ENCODE measurements at regions not wholly inside any gene's neighbourhood (a gene's known extent, or its start where the extent isn't known, plus 50 kb on each side); places are given as distances from the start of the nearest gene placed in this dataset.

DNA sequence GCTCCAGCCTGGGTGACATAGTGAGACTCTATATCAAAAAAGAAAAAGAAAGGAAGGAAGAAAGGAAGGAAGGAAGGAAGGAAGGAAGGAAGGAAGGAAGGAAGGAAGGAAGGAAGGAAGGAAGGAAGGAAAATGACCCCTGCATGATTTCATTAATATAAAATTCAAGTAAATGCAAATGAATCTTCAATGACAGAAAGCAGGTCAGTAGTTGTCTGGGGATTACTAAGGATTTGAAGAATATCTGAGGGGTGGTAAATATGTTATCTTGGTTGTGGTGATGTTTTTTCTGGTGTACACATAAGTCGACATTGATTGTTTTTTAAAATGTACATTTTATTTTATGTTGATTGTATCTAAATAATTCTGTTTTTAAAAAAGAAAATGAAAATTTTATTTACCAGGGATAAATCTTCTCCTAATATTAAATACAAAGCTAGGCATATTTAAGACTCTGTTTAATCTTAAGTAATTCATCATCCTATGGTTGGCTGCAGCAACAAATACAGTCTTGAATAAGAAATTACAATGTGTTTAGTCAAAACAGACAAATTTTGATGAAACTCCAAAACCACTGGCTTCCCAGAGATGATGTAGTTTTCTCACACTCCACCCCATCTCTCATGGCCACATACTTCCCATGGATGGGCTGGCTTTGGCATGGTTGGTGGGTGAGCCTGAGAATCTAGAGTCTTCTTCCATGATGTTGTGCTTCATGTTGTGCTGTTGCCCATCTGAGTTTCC lies 314.7 kb upstream of the REG3G start:
- Histone ChIP-seq H3F3A (ENCODE audit: low read depth) (no peaks in the 10 kb centered on the region), H3K79me2 (ENCODE audit: insufficient read depth, low read length) (no peaks in the 10 kb centered on the region), H3K4me3 (ENCODE audit: low read length, poor library complexity, severe bottlenecking) (no peak overlapping the region), H3K9me2 (replicated peaks; ENCODE audit: low read depth, low read length) (no peaks in the 10 kb centered on the region), H3K9ac (ENCODE audit: low read depth, low read length, poor library complexity, severe bottlenecking) (no peak overlapping the region), H3K36me3 (ENCODE audit: insufficient read depth, low read length) (no peaks in the 10 kb centered on the region), H2AFZ (ENCODE audit: low read length) (no peak overlapping the region), H3K9me3 (ENCODE audit: insufficient read depth, low read depth, low read length) (no peaks in the 10 kb centered on the region), H3K4me2 (ENCODE audit: low read depth, low read length, poor library complexity, severe bottlenecking) (no peak overlapping the region), H3K4me1 (ENCODE audit: insufficient read depth, low read length, poor library complexity, severe bottlenecking) (no peaks in the 10 kb centered on the region), H4K20me1 (ENCODE audit: insufficient read depth, low read length, poor library complexity, severe bottlenecking) (no peaks in the 10 kb centered on the region), H3K27me3 (ENCODE audit: insufficient read depth, low read length, poor library complexity, severe bottlenecking) (no peaks in the 10 kb centered on the region)
- TF ChIP-seq, protein P1, sequence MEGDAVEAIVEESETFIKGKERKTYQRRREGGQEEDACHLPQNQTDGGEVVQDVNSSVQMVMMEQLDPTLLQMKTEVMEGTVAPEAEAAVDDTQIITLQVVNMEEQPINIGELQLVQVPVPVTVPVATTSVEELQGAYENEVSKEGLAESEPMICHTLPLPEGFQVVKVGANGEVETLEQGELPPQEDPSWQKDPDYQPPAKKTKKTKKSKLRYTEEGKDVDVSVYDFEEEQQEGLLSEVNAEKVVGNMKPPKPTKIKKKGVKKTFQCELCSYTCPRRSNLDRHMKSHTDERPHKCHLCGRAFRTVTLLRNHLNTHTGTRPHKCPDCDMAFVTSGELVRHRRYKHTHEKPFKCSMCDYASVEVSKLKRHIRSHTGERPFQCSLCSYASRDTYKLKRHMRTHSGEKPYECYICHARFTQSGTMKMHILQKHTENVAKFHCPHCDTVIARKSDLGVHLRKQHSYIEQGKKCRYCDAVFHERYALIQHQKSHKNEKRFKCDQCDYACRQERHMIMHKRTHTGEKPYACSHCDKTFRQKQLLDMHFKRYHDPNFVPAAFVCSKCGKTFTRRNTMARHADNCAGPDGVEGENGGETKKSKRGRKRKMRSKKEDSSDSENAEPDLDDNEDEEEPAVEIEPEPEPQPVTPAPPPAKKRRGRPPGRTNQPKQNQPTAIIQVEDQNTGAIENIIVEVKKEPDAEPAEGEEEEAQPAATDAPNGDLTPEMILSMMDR (conservative IDR thresholded peaks at IDR 0.05; ENCODE audit: low read length), result no peak
- no peak for TF ChIP-seq EZH2phosphoT487 (IDR thresholded peaks at IDR 0.05; ENCODE audit: borderline replicate concordance)

DNA sequence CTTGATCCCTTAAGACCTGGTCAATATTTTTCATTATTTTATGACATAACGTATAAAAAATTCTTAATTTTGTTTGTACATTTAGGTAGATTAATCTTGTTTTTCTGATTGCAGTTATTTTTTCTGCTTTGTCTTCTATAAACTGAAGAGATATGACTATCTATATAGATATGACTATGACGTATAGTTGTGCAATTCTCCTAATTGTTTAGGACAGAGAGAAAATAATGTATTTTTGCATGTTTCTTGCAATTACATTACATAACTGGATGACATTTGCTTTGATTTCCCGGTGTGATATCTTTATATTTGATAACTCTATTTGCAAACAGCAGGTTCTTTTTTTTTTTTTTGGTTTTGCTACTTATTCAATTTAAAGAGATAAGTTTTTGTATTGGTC lies 310.2 kb upstream of the REG3G start:
- H3K9me2 ChIP-seq (replicated peaks; ENCODE audit: low read depth, low read length), result no peaks in the 10 kb centered on the region
- no peaks in the 10 kb centered on the region for H3K9me3 ChIP-seq (ENCODE audit: insufficient read depth, low read depth, low read length)
- no peaks in the 10 kb centered on the region for H3K36me3 ChIP-seq (ENCODE audit: insufficient read depth, low read length)
- no peaks in the 10 kb centered on the region for H3F3A ChIP-seq (ENCODE audit: low read depth)
- H4K20me1 ChIP-seq (ENCODE audit: insufficient read depth, low read length, poor library complexity, severe bottlenecking), result no peaks in the 10 kb centered on the region
- H3K79me2 ChIP-seq (ENCODE audit: insufficient read depth, low read length), result no peaks in the 10 kb centered on the region
- H3K9ac ChIP-seq (ENCODE audit: low read depth, low read length, poor library complexity, severe bottlenecking), result no peak overlapping the region
- TF ChIP-seq EZH2phosphoT487 (IDR thresholded peaks at IDR 0.05; ENCODE audit: borderline replicate concordance), result no peak
- TF ChIP-seq, protein P1 (conservative IDR thresholded peaks at IDR 0.05; ENCODE audit: low read length), result no peak
- no peak overlapping the region for H2AFZ ChIP-seq (ENCODE audit: low read length)
- H3K27me3 ChIP-seq (ENCODE audit: insufficient read depth, low read length, poor library complexity, severe bottlenecking), result no peaks in the 10 kb centered on the region
- H3K4me2 ChIP-seq (ENCODE audit: low read depth, low read length, poor library complexity, severe bottlenecking), result no peak overlapping the region
- H3K4me1 ChIP-seq (ENCODE audit: insufficient read depth, low read length, poor library complexity, severe bottlenecking), result no peaks in the 10 kb centered on the region
- no peak overlapping the region for H3K4me3 ChIP-seq (ENCODE audit: low read length, poor library complexity, severe bottlenecking)

DNA sequence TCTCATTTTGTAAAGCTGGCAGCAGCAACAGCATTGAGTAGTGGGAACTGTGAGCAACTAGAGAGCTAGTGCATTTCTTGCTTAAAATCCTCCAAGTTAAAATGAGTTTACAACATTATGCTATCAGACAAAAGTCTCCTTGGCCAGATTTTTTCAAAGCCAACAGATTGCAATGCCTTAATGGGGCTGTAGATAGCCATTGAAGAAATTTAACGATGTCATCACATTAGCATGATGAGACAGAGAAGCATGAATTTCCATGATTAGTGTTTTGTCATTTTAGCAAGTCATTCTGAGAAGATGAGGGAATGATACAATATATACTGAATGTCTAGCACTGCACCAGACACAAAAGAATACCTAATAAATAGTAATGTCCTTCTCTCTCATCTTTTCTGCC lies 307.5 kb upstream of the REG3G start:
- H3K9ac ChIP-seq (ENCODE audit: low read depth, low read length, poor library complexity, severe bottlenecking), result no peak overlapping the region
- no peak overlapping the region for H3K4me2 ChIP-seq (ENCODE audit: low read depth, low read length, poor library complexity, severe bottlenecking)
- no peak overlapping the region for H3K4me3 ChIP-seq (ENCODE audit: low read length, poor library complexity, severe bottlenecking)
- H3K9me2 ChIP-seq (replicated peaks; ENCODE audit: low read depth, low read length), result no peaks in the 10 kb centered on the region
- no peaks in the 10 kb centered on the region for H3K4me1 ChIP-seq (ENCODE audit: insufficient read depth, low read length, poor library complexity, severe bottlenecking)
- no peaks in the 10 kb centered on the region for H4K20me1 ChIP-seq (ENCODE audit: insufficient read depth, low read length, poor library complexity, severe bottlenecking)
- no peaks in the 10 kb centered on the region for H3K27me3 ChIP-seq (ENCODE audit: insufficient read depth, low read length, poor library complexity, severe bottlenecking)
- no peaks in the 10 kb centered on the region for H3F3A ChIP-seq (ENCODE audit: low read depth)
- H3K79me2 ChIP-seq (ENCODE audit: insufficient read depth, low read length), result no peaks in the 10 kb centered on the region
- H3K9me3 ChIP-seq (ENCODE audit: insufficient read depth, low read depth, low read length), result no peaks in the 10 kb centered on the region
- H3K36me3 ChIP-seq (ENCODE audit: insufficient read depth, low read length), result no peaks in the 10 kb centered on the region
- no peak for TF ChIP-seq EZH2phosphoT487 (IDR thresholded peaks at IDR 0.05; ENCODE audit: borderline replicate concordance)
- TF ChIP-seq, protein P1 (conservative IDR thresholded peaks at IDR 0.05; ENCODE audit: low read length), result no peak
- no peak overlapping the region for H2AFZ ChIP-seq (ENCODE audit: low read length)

Measured in Loucy (cell line).